Activated naive CD4-positive, alpha-beta T cell treated with anti-CD3 and anti-CD28 coated beads, Interleukin-2, amount 50 U/mL, for 16 hours (primary cell): ENCODE measurements at regions not wholly inside any gene's neighbourhood (a gene's known extent, or its start where the extent isn't known, plus 50 kb on each side); places are given as distances from the start of the nearest gene placed in this dataset.
"Not testable (repeated sequence)": the region's sequence is repeated elsewhere in the genome, so short reads cannot be mapped to it uniquely, and the experiment has no call there.

ENCODE experiments used
- DNase-seq: peaks from one replicate; pipeline ENCODE4 v3.0.0-alpha.2; 2020

DNA sequence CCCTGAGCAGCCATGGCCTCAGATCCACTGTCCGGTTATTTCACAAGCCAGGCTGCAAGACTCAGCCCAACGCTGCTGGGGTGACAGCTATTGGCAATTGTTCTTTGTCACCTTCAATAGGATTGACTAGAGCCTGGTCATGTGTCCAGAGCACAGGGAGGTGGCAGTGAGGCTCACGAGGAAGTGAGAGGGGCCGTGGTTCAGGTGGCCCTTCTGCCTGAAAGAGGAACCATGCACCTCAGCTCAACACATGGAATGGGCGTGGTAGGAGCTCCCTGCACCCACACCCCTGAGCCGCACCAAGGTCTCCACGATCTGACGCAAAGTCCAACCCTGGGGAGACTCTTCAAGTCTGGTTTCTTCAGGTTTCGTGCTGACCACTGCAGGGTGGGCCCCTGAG, 184.8 kb upstream of the CDH4 start:
- no peak for DNase-seq

DNA sequence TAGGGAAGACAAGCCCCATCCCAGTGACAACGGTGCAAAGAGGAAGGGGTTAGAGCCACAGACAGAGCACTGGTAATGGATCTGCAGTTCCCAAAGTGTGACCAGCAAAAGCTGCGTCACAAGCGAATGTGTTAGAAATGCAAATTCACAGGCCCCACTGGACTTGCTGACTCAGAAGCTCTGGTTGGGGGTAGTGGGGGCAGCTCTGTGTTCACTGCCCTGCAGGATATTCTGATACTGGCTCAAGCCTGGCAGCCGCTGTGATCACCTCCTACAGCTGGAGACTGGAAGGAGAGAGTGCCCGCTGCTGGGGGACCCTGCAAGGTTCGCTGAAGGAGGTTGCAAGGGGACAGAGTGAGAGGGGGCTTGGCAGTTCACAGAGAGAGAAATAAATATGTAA, 179.7 kb upstream of the CDH4 start:
- no peak for DNase-seq

DNA sequence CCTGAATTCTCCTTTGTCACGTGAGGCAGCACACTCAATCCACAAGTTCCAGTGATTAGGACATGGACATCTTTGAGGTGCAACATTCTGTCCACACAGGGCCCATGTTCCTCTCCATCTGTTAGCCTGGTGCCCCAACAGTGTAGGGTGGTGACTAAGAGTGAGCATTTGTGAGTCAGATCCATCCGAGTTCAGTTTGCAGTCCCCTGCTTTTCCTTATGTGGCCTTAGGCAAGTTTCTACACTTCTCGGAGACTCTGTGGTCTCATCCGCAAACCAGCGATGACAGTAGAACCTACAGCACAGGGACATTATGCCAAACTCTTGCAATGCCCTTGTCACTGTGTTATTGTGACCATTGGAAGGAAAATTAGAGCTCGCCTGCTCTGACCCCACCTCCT, 178.7 kb upstream of the CDH4 start:
- DNase-seq: no peak

DNA sequence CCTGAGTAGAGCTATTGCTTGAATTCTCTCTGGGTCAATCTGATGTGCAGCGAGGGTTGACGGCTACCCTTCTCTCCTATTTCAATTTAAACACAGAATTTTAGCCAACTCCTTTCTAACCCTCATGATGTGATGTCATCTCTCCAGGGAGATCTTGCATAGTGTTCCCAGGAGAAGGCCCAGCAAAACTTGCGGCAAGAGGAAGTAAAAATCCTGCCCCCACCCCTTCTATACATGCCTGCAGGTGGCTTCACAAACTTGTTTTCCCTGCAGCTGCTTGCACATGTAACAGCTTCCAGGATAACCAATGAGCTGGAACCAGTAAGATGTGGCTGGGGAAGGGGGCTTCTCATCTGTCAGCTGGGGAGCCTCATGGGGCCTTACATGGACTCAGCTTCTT, 169.3 kb upstream of the CDH4 start:
- DNase-seq: no peak

- no peak for DNase-seq
These were observed 168.6 kb upstream of the CDH4 start for GRCh38 chr20:61083431-61083830.

DNA sequence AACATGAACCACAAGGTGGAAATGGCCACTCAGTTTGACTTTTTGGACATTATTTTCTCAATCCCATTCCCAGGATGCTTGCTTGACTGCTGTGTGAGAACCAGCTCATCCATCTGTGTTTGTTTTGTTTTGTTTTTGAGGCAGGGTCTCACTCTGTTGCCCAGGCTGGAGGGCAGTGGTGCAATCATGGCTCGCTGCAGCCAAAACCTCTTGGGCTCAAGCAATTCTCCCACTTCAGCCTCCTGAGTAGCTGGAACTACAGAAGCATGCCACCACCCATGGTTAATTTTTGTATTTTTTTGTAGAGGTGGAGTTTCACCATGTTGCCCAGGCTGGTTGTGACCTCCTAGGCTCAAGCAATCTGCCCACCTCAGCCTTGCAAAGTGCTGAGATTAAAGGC, 166.0 kb upstream of the CDH4 start:
- no peak for DNase-seq

GRCh38 chr20:61090541-61090940, 161.5 kb upstream of the CDH4 start:
- no peak for DNase-seq

DNA sequence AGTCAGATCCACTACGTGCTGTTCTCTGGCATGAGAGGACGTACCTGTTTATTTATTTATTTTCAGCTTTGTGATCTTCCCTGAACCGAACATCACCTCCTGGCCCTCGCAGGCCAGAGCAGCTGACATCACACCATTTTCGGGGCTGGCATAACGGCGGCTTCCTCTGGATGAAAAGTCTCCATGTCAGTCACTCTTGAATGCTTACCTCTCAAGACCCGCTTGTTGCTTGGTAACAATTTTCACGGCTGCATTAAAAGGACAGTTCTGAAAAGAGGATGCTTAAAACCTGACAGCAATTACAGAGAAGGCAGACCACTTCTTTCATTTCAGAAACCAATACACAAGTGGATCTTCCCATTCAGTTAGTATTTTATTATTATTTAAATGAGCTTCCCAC, 159.8 kb upstream of the CDH4 start:
- DNase-seq: no peak

DNA sequence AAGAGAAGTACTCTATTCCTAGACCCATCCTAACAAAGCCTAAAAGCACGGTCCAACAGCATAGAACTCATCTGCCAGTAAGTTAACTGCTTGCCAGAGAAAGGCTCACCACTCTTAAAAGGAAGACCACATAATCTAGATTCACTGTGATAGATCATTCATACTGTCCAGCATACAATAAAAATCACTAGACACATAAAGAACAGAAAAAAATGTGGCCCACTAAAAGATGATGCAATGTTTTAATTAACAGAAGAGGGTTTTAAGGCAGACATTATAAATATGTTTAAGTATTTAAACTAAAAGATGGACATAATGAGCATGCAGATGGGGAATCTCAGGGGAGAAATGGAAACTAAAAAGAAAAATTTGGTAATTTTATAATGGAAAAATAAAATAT, 157.5 kb upstream of the CDH4 start:
- DNase-seq: no peak

DNA sequence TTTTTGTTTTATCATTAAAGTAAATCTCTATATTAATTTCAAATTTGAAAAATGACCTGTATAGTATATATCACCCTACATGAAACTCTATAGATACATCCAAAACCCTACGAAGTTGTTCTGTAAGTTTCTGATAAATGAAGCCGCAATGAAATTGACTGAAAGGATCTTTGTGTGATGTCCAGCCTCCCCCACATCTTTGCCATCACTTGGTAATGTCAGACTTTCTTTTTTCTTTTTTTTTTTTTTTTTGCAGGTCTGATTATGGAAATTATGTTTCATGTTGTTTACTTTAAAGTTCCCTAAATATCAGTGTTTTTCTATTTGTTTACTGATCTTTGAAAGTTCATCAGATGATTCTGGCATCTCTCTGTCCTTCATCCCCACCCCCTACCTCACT, 155.6 kb upstream of the CDH4 start:
- no peak for DNase-seq

GRCh38 chr20:61099806-61100205, 152.3 kb upstream of the CDH4 start:
- DNase-seq: no peak

DNA sequence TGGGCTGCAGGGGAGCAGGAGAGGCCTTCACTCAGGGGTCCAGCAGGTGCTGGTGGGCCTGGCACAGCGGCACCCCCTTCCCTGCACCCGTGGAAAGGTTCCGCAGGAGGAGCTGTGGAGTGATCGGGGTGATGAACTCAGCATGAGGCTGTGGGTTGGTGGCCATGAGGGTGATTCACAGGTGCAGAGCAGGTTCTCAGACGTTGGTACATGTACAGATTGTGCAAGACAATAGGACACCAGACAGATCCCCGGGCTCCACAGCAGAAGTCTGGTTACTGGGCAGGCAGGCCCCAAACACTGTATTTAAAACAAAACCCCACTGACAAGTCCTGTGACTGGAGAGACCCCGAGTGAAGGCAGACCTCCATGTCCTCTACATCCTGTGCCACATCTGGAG, 151.6 kb upstream of the CDH4 start:
- DNase-seq: no peak

- not testable (repeated sequence) for DNase-seq
These were observed 150.7 kb upstream of the CDH4 start for GRCh38 chr20:61101321-61101720.

GRCh38 chr20:61104232-61104631, 147.8 kb upstream of the CDH4 start:
- no peak for DNase-seq

DNA sequence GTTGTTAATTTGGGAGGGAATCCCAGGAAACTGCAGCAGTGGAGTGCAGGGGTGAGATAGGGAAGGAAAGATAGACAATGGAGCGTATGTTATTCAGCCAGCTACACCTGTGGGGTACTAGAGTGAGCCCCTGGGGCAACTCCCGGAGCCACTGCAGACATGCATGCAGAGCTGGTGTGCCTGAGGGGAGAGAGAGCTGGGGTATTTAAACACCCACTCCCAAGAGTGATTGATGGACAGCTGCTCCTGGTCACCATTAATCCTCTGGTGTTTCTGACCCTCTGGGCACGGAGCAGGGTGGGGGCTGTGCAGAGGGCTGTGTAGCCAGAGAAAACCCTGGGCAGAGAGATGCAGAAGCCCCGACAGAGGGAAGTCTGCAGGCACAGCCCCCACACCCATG, 146.7 kb upstream of the CDH4 start:
- DNase-seq: no peak

DNA sequence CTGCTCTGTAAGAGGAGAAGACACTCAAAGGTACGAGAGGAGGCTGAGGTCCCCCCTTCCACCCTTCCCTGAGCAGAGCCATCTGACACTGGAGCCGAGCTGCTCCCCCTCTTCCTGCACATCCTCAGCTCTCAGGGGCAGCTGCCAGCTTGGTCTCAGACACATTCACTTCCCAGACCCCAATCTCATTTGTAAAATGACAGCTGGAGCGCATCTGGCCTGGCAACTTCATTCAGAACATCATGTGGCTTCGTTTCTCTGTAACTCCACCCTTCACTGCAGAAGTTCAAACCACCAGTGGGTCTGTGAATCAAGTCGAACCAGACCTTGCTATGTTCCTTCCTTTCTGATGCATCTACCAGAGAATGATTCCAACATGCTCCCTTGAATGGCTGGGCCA, 145.6 kb upstream of the CDH4 start:
- DNase-seq: no peak

DNA sequence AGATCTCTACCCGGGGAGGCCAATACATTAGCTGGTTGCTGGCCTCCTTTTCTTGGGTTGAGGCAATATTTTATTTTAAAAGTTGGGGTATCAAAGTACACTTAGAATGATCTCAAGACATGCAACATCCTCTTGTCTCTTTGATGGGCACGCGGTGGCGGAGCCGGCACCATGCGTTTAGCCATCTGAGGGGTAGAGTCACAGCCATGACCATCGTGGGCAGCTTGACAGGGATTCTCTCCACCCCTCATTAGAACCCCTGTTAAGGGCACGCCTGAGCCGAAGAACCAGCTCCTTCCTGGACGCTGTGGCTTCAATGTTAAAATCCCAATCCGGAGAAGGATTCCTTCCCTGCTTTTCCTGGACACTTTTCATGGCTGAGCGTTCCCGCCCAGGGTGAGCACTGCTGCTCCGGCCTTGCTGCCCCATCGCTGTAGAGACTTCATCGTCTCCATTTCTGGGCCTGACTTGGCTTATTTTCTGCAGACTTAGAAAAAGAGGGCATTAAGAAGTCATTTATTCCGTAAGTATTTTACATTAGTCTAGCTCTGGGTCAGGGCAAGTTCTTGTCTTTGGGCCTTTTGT, 142.7 kb upstream of the CDH4 start:
- no peak for DNase-seq

DNA sequence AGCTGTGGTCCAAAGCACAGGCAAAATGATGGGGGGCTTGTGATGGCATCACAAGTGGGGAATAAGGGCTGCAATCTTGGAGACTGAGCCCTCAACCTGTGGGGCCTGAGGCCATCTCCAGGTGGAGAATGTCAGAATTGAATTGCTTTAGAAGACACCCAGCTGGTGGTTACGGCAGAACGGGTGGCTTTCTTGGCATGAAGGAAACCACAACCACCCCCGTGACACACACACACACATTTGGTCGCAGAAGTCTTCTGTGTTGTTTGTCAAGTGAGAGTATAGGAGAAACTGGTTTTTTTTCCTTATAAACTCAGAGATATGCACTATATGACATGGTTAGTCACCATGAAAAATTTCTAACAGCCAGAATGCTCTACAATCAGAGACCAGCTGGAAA, 139.5 kb upstream of the CDH4 start:
- DNase-seq: no peak

- no peak for DNase-seq
These were observed 138.3 kb upstream of the CDH4 start for GRCh38 chr20:61113731-61114130.

DNA sequence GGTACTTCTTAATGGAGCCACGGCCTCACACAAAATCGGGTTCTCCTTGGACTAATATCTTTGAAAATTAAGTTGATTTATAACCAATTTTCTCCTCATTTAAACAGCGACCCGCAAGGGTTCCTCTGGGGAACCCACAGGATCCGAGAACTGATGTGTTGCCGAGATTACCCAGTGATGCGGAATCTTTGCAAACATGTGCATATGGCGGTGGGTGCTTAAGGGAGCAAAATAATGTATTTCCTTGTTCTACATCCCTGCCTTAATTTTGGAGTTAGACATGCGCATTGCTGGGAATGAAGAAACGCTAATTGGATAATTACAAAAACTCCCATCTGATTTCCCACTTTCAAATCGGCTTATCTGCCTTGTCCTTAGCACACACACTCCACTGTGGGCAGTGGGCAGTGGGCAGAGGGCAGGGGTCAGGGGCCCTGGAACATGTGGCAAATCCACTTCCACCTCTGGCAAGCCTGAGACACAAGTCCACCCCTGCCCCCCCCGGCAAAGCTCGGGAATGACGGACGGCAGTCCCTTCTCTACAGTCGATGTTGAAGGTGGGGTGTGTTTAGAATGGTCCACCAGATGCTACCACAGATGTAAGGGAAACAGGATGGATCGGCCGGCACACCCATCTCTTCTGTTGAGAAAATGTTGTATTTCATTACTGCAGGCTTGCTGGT, 137.4 kb upstream of the CDH4 start:
- no peak for DNase-seq

DNA sequence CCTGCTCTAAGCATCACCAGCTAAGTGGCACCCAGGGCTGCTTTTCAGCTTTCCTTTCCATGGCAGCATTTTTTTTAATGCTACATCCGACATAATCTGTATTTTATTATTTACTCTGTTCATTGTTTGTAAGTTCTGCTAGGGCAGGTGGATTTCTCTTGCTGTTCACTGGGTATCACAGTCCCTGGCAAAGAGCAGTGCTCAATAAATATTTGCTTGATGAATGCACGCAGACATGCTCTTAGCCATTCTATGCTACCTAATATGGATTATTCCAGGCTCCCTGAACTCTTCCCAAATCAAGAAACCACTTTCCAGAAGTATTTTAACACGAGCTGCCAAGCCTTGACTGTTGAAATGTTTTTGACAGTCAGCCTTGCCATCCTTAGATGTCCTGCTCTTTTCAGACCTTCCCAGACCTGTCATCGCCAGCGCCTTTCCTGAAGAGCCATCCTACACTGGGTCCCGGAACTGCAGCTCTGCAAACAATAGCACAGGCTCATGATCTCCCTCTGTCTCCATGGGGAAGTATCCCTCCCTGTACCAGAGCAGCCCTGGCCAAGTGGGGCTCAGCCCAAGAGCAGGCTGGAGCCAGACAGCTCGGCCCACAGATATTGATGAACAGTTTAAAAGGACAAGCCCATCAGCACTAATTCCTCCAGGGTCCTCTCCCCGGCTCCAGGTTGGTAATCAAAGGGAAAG, 136.5 kb upstream of the CDH4 start:
- DNase-seq: no peak

DNA sequence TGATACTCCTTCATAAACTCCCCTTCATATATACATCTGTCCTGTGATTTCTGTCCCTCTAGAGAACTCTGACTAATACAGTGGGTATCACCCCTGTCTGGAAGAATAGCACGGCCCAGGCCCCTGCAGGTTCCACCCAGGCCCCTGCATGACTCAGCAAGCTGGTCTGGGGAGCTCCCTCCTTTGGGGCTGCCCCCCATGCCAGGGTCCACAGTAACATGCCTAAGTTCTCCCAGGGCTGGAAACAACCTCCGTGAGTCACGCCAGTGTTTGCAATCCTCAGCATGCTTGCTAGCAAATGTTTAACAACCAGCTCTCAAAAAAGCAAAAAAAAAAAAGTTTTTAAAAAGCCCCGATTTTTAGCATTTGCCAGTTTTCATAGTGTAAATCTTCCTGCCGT, 134.3 kb upstream of the CDH4 start:
- DNase-seq: no peak

DNA sequence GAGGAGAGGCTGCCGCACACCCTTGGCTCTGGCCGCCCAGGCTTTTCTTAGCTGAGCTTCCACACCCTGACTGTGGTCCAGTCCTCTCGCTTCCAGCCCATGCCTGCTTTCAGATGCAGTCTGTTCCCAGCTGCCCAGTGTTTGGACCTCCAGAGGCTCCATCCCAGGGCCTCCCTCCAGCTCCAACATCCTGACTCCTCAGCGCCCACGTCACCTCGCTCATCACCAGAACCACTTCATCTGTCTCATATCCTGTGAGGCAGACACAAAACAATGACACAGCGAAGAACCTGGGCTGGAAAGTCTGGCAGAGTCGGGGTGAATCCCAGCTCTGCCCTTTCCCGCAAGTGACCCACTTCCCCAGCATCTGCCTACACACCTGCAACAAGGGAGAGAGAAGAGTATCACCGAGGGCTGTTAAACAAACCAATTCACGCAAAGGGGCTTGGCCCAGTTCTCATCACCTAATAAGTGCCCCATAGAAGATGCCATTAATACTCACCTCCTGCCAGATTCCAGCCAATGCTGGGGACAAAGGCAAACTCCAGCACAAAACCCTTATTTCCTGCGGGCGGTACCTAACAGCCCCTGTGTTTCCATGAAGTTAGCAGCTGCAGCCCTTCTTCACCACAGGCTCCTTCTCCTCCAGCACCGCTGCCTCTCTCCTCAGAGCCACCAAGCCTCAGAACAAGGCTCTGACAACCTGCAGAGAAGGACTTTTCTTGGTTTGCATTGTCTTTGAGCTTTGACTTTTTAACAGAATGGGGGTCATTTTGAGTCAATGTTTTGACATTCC, 133.4 kb upstream of the CDH4 start:
- no peak for DNase-seq

DNA sequence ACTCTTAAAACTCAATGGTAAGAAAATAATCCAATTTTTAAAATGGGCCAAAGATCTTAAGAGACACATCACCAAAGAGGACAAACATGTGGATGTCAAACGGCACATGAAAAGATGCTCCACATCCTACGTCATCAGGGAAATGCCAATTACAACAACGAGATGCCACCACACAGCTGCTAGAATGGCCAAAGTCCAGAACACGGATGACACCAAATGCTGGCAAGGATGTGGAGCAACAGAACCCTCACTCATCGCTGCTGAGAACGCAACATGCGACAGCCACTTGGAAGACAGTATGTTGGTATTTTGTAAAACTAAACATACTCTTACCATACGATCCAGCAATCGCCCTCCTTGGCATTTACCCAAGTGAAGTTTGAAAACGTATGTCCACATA, 132.8 kb upstream of the CDH4 start:
- no peak for DNase-seq
